KMS-11 (cell line): ENCODE measurements at regions not wholly inside any gene's neighbourhood (a gene's known extent, or its start where the extent isn't known, plus 50 kb on each side); places are given as distances from the start of the nearest gene placed in this dataset.

Experiments used
- H2AFZ ChIP-seq: fragments of 200-600 bp; sonication (generic); 2 replicates; pipeline ENCODE4 v1.6.1; 2016; ENCODE audit warnings: antibody characterized with exemption, mixed run types, low read depth
- H3K27ac ChIP-seq: fragments of 200-600 bp; sonication (generic); 2 replicates; pipeline ENCODE4 v1.6.1; 2016; ENCODE audit warnings: mild to moderate bottlenecking, mixed run types
- H3K27me3 ChIP-seq: fragments of 200-600 bp; sonication (generic); 2 replicates; pipeline ENCODE4 v1.6.1; 2017; ENCODE audit warnings: mild to moderate bottlenecking, low read depth, mixed run types, moderate library complexity; ENCODE audit not compliant: insufficient read depth
- H3K36me3 ChIP-seq: fragments of 200-600 bp; sonication (generic); 2 replicates; pipeline ENCODE4 v1.6.1; 2017; ENCODE audit warnings: mild to moderate bottlenecking, mixed run types; ENCODE audit not compliant: insufficient read depth
- H3K4me1 ChIP-seq: fragments of 200-600 bp; sonication (generic); 2 replicates; pipeline ENCODE4 v1.6.1; 2016; ENCODE audit warnings: mild to moderate bottlenecking, low read depth, mixed run types; ENCODE audit not compliant: poor library complexity, severe bottlenecking
- H3K4me2 ChIP-seq: fragments of 200-600 bp; sonication (generic); 2 replicates; pipeline ENCODE4 v1.7.0; 2016; ENCODE audit warnings: mild to moderate bottlenecking, mixed run types
- H3K4me3 ChIP-seq: fragments of 200-600 bp; sonication (generic); IDR thresholded peaks from 2 replicates; pipeline ENCODE4 v1.6.1; 2017; ENCODE audit warnings: low read depth, low read length, mixed read lengths; ENCODE audit not compliant: insufficient read depth
- H3K79me2 ChIP-seq: fragments of 200-600 bp; sonication (generic); 2 replicates; pipeline ENCODE4 v1.6.1; 2016; ENCODE audit warnings: low read depth, mixed run types; ENCODE audit not compliant: insufficient read depth
- H3K9ac ChIP-seq: fragments of 200-600 bp; sonication (generic); 2 replicates; pipeline ENCODE4 v1.6.1; 2016; ENCODE audit warnings: mild to moderate bottlenecking, mixed run types
- H4K20me1 ChIP-seq: fragments of 200-600 bp; sonication (generic); 2 replicates; pipeline ENCODE4 v1.6.1; 2016; ENCODE audit warnings: mild to moderate bottlenecking, mixed run types; ENCODE audit not compliant: insufficient read depth
- TF ChIP-seq, protein P1 (sequence below): fragments of 200-600 bp; sonication (generic); conservative IDR thresholded peaks from 2 replicates; pipeline ENCODE4 v1.6.1; 2017; ENCODE audit warnings: low read depth, mild to moderate bottlenecking, antibody characterized with exemption, low read length, moderate library complexity, mixed read lengths

DNA sequence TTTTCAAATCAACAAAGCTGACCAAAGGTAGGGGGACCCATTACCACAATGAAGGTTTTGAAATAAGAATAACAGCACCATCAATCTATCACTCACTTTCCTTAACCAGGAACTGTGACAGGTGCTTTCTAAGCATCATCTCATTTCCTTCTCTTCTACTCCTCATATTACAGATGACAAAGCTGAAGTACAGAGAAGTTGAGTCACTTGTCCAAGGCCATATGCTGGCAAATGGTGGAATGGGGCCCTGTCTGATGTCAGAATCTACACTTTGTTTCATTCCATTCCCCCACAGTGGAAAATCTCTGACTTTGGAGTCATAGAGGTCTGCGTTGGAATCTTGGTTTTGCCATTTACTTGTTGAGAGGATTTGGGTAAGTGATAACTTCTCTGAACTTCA, 222.5 kb upstream of the LRFN2 start:
- no peak overlapping the region for H3K9ac ChIP-seq
- H3K27ac ChIP-seq: no peak overlapping the region
- no peaks in the 10 kb centered on the region for H3K79me2 ChIP-seq
- no peak overlapping the region for H2AFZ ChIP-seq
- H3K4me2 ChIP-seq: no peak overlapping the region
- H3K4me1 ChIP-seq: no peaks in the 10 kb centered on the region
- H3K36me3 ChIP-seq: no peaks in the 10 kb centered on the region
- H3K27me3 ChIP-seq: no peaks in the 10 kb centered on the region
- H4K20me1 ChIP-seq: no peaks in the 10 kb centered on the region
- no peak overlapping the region for H3K4me3 ChIP-seq
- TF ChIP-seq, protein P1, sequence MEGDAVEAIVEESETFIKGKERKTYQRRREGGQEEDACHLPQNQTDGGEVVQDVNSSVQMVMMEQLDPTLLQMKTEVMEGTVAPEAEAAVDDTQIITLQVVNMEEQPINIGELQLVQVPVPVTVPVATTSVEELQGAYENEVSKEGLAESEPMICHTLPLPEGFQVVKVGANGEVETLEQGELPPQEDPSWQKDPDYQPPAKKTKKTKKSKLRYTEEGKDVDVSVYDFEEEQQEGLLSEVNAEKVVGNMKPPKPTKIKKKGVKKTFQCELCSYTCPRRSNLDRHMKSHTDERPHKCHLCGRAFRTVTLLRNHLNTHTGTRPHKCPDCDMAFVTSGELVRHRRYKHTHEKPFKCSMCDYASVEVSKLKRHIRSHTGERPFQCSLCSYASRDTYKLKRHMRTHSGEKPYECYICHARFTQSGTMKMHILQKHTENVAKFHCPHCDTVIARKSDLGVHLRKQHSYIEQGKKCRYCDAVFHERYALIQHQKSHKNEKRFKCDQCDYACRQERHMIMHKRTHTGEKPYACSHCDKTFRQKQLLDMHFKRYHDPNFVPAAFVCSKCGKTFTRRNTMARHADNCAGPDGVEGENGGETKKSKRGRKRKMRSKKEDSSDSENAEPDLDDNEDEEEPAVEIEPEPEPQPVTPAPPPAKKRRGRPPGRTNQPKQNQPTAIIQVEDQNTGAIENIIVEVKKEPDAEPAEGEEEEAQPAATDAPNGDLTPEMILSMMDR: no peak

DNA sequence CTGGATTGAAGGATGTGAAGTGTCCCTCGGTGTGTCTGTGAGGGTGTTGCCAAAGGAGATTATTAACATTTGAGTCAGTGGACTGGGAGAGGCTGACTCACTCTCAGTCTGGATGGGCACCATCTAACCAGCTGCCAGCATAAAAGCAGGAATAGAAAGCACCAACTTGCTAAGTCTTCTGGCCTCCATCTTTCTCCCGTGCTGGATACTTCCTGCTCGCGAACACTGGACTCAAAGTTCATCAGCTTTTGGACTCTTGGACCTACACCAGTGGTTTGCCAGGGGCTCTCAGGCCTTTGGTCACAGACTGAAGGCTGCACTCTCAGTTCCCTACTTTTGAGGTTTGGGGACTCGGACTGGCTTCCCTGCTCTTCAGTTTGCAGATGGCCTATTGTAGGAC, 220.3 kb upstream of the LRFN2 start:
- TF ChIP-seq, protein P1: no peak
- H3K4me2 ChIP-seq: no peak overlapping the region
- no peak overlapping the region for H2AFZ ChIP-seq

DNA sequence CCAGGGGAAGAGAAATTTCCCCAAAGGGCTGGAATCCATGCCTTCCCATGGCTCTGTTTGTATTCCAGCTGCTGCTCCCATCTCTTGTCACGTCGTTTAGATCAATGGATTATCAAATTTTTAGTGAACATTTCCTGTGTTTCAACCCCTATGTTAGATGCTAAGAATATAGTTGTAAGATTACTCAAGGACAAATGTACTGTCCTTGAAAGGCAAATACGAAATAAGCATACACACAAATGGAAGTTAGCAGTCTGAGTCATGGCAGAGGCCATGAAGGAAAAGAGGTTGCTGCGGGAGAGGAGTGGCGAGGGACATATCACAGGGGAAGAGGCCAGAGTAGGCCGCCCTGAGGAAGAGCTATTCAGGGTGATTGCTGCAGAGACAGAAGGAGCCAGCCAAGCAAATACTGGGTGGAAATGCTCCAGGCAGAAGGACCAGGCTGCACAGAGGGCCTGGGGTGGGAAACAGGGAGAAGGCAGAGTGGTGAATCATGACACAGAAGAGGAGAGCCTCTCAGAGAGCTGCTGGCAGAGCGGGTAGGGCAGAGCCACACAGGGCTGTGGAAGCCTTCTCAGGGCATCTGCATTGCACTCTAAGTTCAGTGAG, 219.2 kb upstream of the LRFN2 start:
- no peak overlapping the region for H2AFZ ChIP-seq
- H3K4me2 ChIP-seq: no peak overlapping the region
- H4K20me1 ChIP-seq: no peaks in the 10 kb centered on the region
- no peaks in the 10 kb centered on the region for H3K4me1 ChIP-seq
- no peak overlapping the region for H3K27ac ChIP-seq
- H3K79me2 ChIP-seq: no peaks in the 10 kb centered on the region
- no peak overlapping the region for H3K4me3 ChIP-seq
- no peaks in the 10 kb centered on the region for H3K36me3 ChIP-seq
- TF ChIP-seq, protein P1: no peak
- H3K9ac ChIP-seq: no peak overlapping the region
- H3K27me3 ChIP-seq: no peaks in the 10 kb centered on the region

More for the DNA sequence above, 220.3 kb upstream of the LRFN2 start:
- H3K4me1 ChIP-seq: no peaks in the 10 kb centered on the region
- no peak overlapping the region for H3K9ac ChIP-seq
- no peaks in the 10 kb centered on the region for H3K27me3 ChIP-seq
- H3K27ac ChIP-seq: no peak overlapping the region
- H3K4me3 ChIP-seq: no peak overlapping the region
- no peaks in the 10 kb centered on the region for H3K36me3 ChIP-seq
- no peaks in the 10 kb centered on the region for H4K20me1 ChIP-seq
- no peaks in the 10 kb centered on the region for H3K79me2 ChIP-seq

DNA sequence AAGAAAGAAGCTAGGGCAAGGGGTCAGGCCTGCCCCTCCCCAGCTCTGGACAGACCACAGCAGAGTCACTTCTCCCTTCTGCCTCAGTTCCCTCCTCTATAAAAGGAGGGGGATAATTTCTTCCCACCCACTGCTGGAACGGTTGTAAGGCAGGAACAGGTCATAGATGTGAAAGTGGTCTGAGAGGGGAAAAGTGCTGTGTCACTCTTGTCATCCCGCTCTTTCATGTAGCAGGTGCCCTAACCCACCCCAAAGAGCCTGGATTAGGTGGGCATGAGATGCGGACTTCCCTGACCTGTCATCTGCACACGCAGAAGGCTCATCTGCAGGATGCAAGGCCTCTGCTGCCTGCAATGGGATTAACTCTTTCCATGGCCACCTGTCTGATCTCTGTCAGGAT, 218.2 kb upstream of the LRFN2 start:
- Histone ChIP-seq H3K9ac (no peak overlapping the region), H3K4me3 (no peak overlapping the region), H3K4me1 (no peaks in the 10 kb centered on the region), H3K79me2 (no peaks in the 10 kb centered on the region), H3K36me3 (no peaks in the 10 kb centered on the region), H3K27ac (no peak overlapping the region), H4K20me1 (no peaks in the 10 kb centered on the region), H3K27me3 (no peaks in the 10 kb centered on the region), H3K4me2 (no peak overlapping the region), H2AFZ (no peak overlapping the region)
- TF ChIP-seq, protein P1: no peak
